Activated CD4-positive, CD25-positive, alpha-beta regulatory T cell treated with anti-CD3 and anti-CD28 coated beads, Interleukin-2, amount 50 U/mL, for 24 hours (primary cell): ENCODE measurements at regions not wholly inside any gene's neighbourhood (a gene's known extent, or its start where the extent isn't known, plus 50 kb on each side); places are given as distances from the start of the nearest gene placed in this dataset.

Experiments used
- ATAC-seq, 2 donors: fragments of 150-1000 bp; cut with Tn5 transposase; one replicate each; pipeline ENCODE4 v1.10.0; 2021; ENCODE audit warnings: mild to moderate bottlenecking in 1 of 2, moderate library complexity in 1 of 2

- no peak for ATAC-seq
Observed at GRCh38 chr7:424961-425793, 94.5 kb downstream of the PDGFA start.

- ATAC-seq = no peak
Observed at GRCh38 chr7:425794-426188, 93.9 kb downstream of the PDGFA start.

- no peak for ATAC-seq
Observed at GRCh38 chr7:426510-426909, 93.1 kb downstream of the PDGFA start.

DNA sequence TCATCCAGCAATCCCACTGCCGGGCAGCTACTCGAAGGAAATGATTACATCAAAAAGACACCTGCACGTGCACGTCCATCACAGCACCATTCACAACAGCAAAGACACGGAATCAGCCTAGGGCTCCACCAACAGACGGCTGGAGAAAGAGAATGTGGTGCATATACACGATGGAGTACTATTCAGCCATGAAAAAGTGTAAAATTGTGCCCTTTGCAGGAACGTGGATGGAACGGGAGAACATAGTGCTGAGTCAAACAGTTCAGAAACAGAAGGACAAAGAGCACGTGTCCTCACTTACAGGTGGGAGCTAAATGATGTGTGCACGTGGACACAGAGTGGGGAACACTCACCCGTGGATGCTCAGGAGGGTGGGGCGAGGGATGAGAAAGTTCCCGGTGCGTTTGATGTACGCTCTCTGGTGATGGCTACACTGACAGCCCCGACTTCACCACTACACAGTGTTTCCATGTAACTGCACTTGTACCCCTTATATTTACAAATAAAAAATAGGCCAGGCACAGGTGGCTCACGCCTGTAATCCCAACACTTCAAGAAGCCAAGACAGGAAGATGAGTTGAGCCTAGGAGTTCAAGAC lies 92.0 kb downstream of the PDGFA start:
- no peak for ATAC-seq

- no peak for ATAC-seq
Observed at GRCh38 chr7:428387-428786, 91.3 kb downstream of the PDGFA start.

GRCh38 chr7:428927-429827 lies 90.5 kb downstream of the PDGFA start:
- ATAC-seq = no peak

- no peak for ATAC-seq
Observed at GRCh38 chr7:429828-430180, 89.8 kb downstream of the PDGFA start.

GRCh38 chr7:431041-431440 lies 88.6 kb downstream of the PDGFA start:
- no peak for ATAC-seq

DNA sequence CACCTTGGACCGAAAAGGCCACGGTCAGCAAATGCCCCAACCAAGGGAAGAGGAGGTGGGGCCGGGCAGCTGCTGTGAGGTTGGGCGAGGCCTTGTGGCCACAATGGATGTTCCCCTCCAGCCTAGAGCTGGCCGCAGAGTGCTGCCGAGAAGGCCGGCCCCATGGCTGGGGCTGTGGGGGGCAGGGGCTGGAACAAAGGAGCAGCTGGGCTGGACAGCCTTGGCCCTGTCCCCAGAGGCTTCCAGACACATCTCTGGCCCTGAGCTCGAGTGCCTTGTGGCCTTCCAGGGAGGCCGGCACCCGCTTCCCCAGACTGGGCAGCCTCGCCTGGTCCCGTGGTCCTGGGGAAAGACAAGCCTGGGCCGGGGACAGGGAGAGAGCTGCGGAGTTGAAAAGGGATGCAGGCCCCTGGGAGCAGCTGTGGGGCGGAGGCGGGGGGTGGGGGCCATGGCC lies 88.0 kb downstream of the PDGFA start:
- ATAC-seq = no peak

DNA sequence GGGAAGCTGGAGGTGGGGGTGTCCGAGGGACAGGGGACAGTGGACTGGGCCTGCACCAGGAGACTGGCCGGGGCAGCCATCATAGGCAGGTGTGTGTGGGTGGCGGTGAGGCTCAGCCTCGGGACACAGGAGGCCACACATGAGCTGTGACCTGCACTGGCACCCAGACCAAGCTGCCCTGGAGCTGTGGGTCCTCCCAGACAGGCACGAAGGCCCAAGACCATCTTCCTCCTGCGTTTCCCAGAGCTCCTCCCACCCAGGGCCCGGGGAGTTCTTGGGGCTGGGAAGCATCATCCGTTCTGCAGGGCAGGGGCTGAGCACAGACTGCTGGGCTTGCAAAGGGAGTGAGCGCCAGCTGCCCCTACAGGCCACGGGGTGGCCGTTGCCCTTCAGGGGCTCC lies 87.4 kb downstream of the PDGFA start:
- no peak for ATAC-seq

DNA sequence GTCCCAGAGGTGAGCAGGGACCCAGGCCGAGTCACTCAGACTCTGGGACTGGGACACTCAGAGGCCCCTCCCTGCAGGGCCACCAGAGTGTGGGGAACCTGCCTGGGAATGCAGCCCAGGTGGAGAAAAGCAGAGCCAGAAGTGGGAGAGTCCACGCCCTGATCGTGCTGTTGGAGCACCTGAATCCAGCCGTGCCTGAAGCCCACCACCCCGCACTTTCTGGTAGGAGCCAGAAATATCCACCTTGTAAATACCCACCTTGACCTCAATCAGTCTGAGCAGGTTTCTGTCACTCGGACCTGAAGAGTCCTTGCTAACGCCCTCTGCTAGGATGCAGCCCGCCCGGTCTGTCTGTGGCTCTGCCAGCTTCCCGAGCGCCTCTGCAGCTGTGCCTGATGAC lies 86.7 kb downstream of the PDGFA start:
- ATAC-seq = no peak

DNA sequence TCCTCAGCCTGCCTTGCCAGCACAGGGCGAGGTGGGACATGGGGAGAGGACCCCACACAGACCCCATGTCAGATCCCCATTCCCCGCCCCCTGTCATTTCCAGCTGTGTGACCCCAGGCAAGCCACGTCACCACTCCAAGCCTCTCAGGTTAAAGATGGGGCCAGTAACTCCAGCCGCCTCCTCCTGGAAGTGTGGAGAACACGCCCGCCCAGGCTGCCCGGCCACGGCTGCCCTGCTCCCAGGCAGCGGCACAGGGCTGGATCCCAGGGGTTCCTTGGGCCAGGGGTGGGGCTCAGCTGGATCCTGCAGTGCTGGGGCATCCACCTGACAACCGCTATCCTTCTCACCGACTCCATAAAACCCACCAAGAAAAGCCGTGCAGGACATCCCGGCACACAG lies 86.1 kb downstream of the PDGFA start:
- no peak for ATAC-seq

DNA sequence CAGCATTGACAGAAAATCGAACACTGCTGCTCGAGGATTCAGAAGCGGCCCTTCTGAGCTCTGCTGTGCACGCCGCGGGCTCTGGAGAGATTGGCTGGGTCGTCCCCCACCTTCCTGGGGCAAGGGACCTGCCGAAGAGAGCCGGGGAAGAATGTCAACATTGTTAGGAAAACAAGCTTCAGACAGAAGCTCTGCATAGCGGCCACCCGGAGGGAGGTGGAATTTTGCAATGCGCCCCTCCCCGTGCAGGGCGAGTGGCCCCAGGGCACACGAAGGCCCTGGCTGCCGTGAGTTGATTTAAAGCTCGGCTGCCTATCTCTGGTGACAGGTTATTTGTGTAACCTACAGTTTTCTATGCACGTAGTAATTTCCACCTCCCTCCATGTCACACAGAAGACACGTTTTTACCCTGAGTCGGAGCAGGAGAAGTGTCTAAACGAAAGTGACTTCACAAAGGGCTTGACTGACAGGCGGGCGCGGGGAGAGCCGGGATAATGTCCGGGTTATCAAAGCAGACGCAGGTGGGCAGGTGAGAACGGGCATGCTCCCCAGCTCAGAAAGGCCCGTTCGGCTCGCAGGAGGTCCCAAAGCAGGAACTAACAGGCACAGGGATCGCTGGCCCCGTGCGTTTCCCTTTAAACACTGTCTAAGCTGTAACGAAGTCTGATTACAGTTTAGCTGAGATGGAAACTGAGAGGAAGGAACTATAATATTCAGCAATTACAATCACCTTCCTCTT lies 84.6 kb downstream of the PDGFA start:
- no peak for ATAC-seq

DNA sequence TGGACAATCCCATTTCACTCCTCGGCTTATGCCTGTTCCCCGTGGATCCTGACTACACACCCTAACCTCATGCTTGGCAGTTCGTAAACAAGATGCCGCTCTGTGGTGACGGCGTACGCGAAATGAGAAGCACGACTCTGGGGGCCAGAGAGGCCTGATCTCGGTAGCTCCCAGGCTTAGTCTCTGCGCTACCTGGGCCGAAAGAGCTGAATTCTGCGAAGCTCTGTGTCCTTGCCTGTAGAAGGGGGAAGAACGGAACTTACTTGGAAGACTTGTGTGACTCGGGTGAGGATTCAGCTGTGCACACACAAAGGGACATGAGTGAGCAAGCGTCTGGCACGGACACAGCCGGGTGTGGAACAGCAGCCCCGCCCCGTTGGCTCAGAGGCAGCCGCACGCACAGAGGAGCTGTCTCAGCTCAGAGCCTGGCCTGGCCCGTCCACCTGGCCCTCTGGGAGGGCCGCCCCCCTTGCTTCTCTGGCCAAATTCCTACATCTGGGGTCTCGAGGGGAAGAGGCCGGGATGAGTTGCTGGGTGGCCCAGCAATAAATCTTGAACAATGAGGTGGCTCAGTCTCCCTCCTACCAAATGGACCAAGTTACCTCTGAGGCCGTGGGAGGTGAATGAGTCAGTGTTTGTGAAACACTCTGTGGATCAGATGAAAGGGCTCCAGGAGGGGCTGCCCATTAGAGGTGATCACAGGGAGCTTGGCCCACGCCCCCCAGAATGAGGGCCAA lies 83.8 kb downstream of the PDGFA start:
- peak in 1 of 2 donors; percentile 33 for ATAC-seq

- no peak for ATAC-seq
Observed at GRCh38 chr7:436367-437128, 83.1 kb downstream of the PDGFA start.

GRCh38 chr7:437329-438251 lies 82.1 kb downstream of the PDGFA start:
- ATAC-seq = no peak

DNA sequence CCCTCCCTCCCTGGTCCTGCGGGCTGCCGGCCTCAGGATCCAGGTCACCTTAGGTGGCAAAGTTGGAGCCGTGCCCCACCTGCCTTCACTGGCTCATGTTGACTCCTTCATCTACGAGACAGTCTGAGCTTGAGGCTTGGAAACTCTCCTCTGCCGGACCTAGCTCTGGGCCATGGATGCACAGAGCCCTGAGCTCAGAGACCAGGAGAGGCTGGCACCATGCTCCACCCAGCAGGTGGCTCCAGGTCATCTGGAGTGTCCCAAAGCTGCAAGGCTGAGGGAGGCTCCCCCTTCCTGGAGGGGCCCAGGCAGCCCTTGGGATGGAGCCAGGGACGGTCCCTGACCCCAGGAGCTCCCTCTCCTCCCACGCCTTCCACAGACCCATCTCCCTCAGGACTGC lies 81.3 kb downstream of the PDGFA start:
- ATAC-seq = no peak

DNA sequence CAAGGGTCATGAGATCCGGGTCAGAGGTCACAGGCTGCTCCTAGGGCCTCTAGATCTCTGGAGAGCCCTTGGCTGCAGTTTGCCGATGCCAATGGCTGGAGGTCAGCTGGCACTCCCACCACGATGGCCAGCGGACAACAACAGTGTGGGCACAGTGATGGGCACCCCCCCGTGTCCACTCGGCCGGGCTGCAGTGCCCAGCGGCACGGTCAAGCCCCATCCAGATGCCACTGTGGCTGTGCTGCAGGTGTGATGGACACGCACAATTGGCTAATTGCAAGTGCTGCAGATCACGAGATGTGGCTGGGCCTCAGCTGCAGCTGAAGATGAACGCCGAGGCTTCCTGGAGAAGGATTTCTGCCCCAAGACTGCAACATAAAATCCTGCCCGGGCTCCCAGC lies 80.7 kb downstream of the PDGFA start:
- ATAC-seq = no peak

DNA sequence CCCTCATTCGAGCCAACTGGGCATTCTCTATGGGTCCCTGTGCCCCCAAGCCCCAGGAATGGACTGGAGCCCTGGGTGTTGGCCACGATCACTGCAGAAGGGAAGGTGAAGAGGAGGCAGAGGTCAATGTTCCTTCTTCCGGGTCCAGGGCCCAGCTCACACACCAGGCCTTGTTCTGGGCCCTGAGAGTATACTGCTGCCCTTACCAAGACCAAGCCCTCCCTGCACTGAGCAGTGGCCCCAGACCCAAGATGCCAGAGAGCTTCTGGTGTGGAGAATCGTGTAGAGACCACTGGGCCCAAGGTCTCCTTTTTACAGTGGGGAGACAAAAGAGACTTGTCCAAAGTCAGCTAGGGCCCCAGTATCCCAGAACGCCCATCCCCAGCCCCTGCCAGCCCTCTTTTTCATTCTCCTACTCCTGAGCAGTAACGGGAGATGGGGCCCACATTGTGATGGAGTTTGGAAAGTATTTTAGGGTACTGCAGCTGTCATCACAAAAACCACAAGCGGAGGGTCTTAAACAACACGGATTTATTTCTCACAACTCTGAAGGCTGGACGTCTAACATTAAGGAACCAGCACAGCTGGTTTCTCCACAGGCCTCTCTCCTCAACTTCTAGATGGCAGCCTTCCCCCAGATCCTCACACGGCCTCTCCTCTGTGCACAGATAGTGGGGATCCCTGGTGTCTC lies 79.4 kb downstream of the PDGFA start:
- ATAC-seq = no peak
